ENCODE measurements at regions not wholly inside any gene's neighbourhood (a gene's known extent, or its start where the extent isn't known, plus 50 kb on each side); places are given as distances from the start of the nearest gene placed in this dataset.
"Not testable (repeated sequence)": the region's sequence is repeated elsewhere in the genome, so short reads cannot be mapped to it uniquely, and the experiment has no call there.

GRCh38 chr5:17839848-17840247 lies 205.6 kb downstream of the TAF11L14 start:
- no peak overlapping the region for H3K27ac Mint-ChIP-seq

GRCh38 chr5:17846496-17846895 lies 212.2 kb downstream of the TAF11L14 start:
- intact Hi-C loops (cut with micrococcal nuclease): no loop called here
- H3K27ac Mint-ChIP-seq: no peak overlapping the region
- no peaks in the 10 kb centered on the region for H3K4me1 Mint-ChIP-seq (ENCODE audit: low read depth)
- DNase-seq (ENCODE audit: low spot score): no peak
- no peak overlapping the region for H3K4me3 Mint-ChIP-seq (ENCODE audit: low read depth)
- no peaks in the 10 kb centered on the region for H3K27me3 Mint-ChIP-seq (ENCODE audit: low read depth)
- no peaks in the 10 kb centered on the region for H3K36me3 Mint-ChIP-seq (ENCODE audit: low read depth)
- peaks cover 40% of the 10 kb centered on the region for H3K9me3 Mint-ChIP-seq

More at GRCh38 chr5:17839848-17840247, 205.6 kb downstream of the TAF11L14 start:
- H3K36me3 Mint-ChIP-seq (ENCODE audit: low read depth): no peaks in the 10 kb centered on the region
- H3K9me3 Mint-ChIP-seq: peaks cover 42% of the 10 kb centered on the region
- no peak for DNase-seq (ENCODE audit: low spot score)
- no peaks in the 10 kb centered on the region for H3K27me3 Mint-ChIP-seq (ENCODE audit: low read depth)
- intact Hi-C loops (cut with micrococcal nuclease): no loop called here
- no peak overlapping the region for H3K4me3 Mint-ChIP-seq (ENCODE audit: low read depth)
- no peaks in the 10 kb centered on the region for H3K4me1 Mint-ChIP-seq (ENCODE audit: low read depth)

GRCh38 chr5:17847286-17847685 lies 213.0 kb downstream of the TAF11L14 start:
- Mint-ChIP-seq H3K27ac (no peak overlapping the region), H3K9me3 (peaks cover 32% of the 10 kb centered on the region), H3K4me1 (ENCODE audit: low read depth) (no peaks in the 10 kb centered on the region), H3K36me3 (ENCODE audit: low read depth) (no peaks in the 10 kb centered on the region), H3K4me3 (ENCODE audit: low read depth) (no peak overlapping the region), H3K27me3 (ENCODE audit: low read depth) (no peaks in the 10 kb centered on the region)
- DNase-seq (ENCODE audit: low spot score): no peak
- intact Hi-C loops (cut with micrococcal nuclease): no loop called here

- Mint-ChIP-seq H3K27me3 (ENCODE audit: low read depth) (no peaks in the 10 kb centered on the region), H3K27ac (no peak overlapping the region), H3K36me3 (ENCODE audit: low read depth) (no peaks in the 10 kb centered on the region), H3K4me3 (ENCODE audit: low read depth) (no peak overlapping the region), H3K4me1 (ENCODE audit: low read depth) (no peaks in the 10 kb centered on the region), H3K9me3 (peaks cover 23% of the 10 kb centered on the region)
- no peak for DNase-seq (ENCODE audit: low spot score)
- intact Hi-C loops (cut with micrococcal nuclease): no loop called here
Measured at GRCh38 chr5:17852111-17852510, 217.9 kb downstream of the TAF11L14 start.

GRCh38 chr5:17852740-17853139 lies 218.5 kb downstream of the TAF11L14 start:
- H3K9me3 Mint-ChIP-seq: peaks cover 22% of the 10 kb centered on the region
- intact Hi-C loops (cut with micrococcal nuclease): no loop called here
- no peaks in the 10 kb centered on the region for H3K27me3 Mint-ChIP-seq (ENCODE audit: low read depth)
- H3K4me1 Mint-ChIP-seq (ENCODE audit: low read depth): no peaks in the 10 kb centered on the region
- H3K36me3 Mint-ChIP-seq (ENCODE audit: low read depth): no peaks in the 10 kb centered on the region
- DNase-seq (ENCODE audit: low spot score): no peak
- H3K27ac Mint-ChIP-seq: no peak overlapping the region
- H3K4me3 Mint-ChIP-seq (ENCODE audit: low read depth): no peak overlapping the region

- Mint-ChIP-seq H3K9me3 (peaks cover 27% of the 10 kb centered on the region), H3K4me1 (ENCODE audit: low read depth) (no peaks in the 10 kb centered on the region), H3K4me3 (ENCODE audit: low read depth) (no peak overlapping the region), H3K27me3 (ENCODE audit: low read depth) (no peaks in the 10 kb centered on the region), H3K36me3 (ENCODE audit: low read depth) (no peaks in the 10 kb centered on the region), H3K27ac (no peak overlapping the region)
- DNase-seq (ENCODE audit: low spot score): no peak
- intact Hi-C loops (cut with micrococcal nuclease): no loop called here
Measured at GRCh38 chr5:17854901-17855300, 220.6 kb downstream of the TAF11L14 start.

GRCh38 chr5:17860660-17861315 lies 226.5 kb downstream of the TAF11L14 start:
- H3K27ac Mint-ChIP-seq: no peak overlapping the region
- no peak overlapping the region for H3K4me3 Mint-ChIP-seq (ENCODE audit: low read depth)
- no peaks in the 10 kb centered on the region for H3K36me3 Mint-ChIP-seq (ENCODE audit: low read depth)
- no peaks in the 10 kb centered on the region for H3K4me1 Mint-ChIP-seq (ENCODE audit: low read depth)
- peaks cover 52% of the 10 kb centered on the region for H3K9me3 Mint-ChIP-seq
- no peaks in the 10 kb centered on the region for H3K27me3 Mint-ChIP-seq (ENCODE audit: low read depth)
- DNase-seq (ENCODE audit: low spot score): no peak
- intact Hi-C loops (cut with micrococcal nuclease): no loop called here

- H3K9me3 Mint-ChIP-seq: peaks cover 46% of the 10 kb centered on the region
- H3K27ac Mint-ChIP-seq; H3K4me3 Mint-ChIP-seq (ENCODE audit: low read depth); H3K4me1 Mint-ChIP-seq (ENCODE audit: low read depth); H3K36me3 Mint-ChIP-seq (ENCODE audit: low read depth); H3K27me3 Mint-ChIP-seq (ENCODE audit: low read depth); DNase-seq (ENCODE audit: low spot score); intact Hi-C loops (cut with micrococcal nuclease): not testable (repeated sequence)
Measured at GRCh38 chr5:17864903-17865302, 230.6 kb downstream of the TAF11L14 start.

- peaks cover 46% of the 10 kb centered on the region for H3K9me3 Mint-ChIP-seq
- H3K27ac Mint-ChIP-seq; H3K4me1 Mint-ChIP-seq (ENCODE audit: low read depth); H3K4me3 Mint-ChIP-seq (ENCODE audit: low read depth); H3K36me3 Mint-ChIP-seq (ENCODE audit: low read depth); H3K27me3 Mint-ChIP-seq (ENCODE audit: low read depth); intact Hi-C loops (cut with micrococcal nuclease); DNase-seq (ENCODE audit: low spot score): not testable (repeated sequence)
Measured at GRCh38 chr5:17865966-17866365, 231.7 kb downstream of the TAF11L14 start.

- no peaks in the 10 kb centered on the region for H3K4me1 Mint-ChIP-seq (ENCODE audit: low read depth)
- intact Hi-C loops (cut with micrococcal nuclease): no loop called here
- no peak overlapping the region for H3K27ac Mint-ChIP-seq
- no peaks in the 10 kb centered on the region for H3K36me3 Mint-ChIP-seq (ENCODE audit: low read depth)
- H3K4me3 Mint-ChIP-seq (ENCODE audit: low read depth): no peak overlapping the region
- no peaks in the 10 kb centered on the region for H3K27me3 Mint-ChIP-seq (ENCODE audit: low read depth)
- H3K9me3 Mint-ChIP-seq: peaks cover 29% of the 10 kb centered on the region
- no peak for DNase-seq (ENCODE audit: low spot score)
Measured at GRCh38 chr5:17872204-17872603, 237.9 kb downstream of the TAF11L14 start.

GRCh38 chr5:17878541-17878940 lies 244.3 kb downstream of the TAF11L14 start:
- H3K4me1 Mint-ChIP-seq (ENCODE audit: low read depth): no peaks in the 10 kb centered on the region
- intact Hi-C loops (cut with micrococcal nuclease): no loop called here
- no peak overlapping the region for H3K4me3 Mint-ChIP-seq (ENCODE audit: low read depth)
- no peak overlapping the region for H3K27ac Mint-ChIP-seq
- peaks cover 41% of the 10 kb centered on the region for H3K9me3 Mint-ChIP-seq
- no peak for DNase-seq (ENCODE audit: low spot score)
- H3K36me3 Mint-ChIP-seq (ENCODE audit: low read depth): no peaks in the 10 kb centered on the region
- H3K27me3 Mint-ChIP-seq (ENCODE audit: low read depth): no peaks in the 10 kb centered on the region

- H3K9me3 Mint-ChIP-seq: peaks cover 38% of the 10 kb centered on the region
- no peaks in the 10 kb centered on the region for H3K36me3 Mint-ChIP-seq (ENCODE audit: low read depth)
- DNase-seq (ENCODE audit: low spot score): no peak
- H3K4me1 Mint-ChIP-seq (ENCODE audit: low read depth): no peaks in the 10 kb centered on the region
- intact Hi-C loops (cut with micrococcal nuclease): no loop called here
- no peaks in the 10 kb centered on the region for H3K27me3 Mint-ChIP-seq (ENCODE audit: low read depth)
- no peak overlapping the region for H3K4me3 Mint-ChIP-seq (ENCODE audit: low read depth)
- H3K27ac Mint-ChIP-seq: no peak overlapping the region
Measured at GRCh38 chr5:17879276-17879675, 245.0 kb downstream of the TAF11L14 start.

GRCh38 chr5:17880869-17881268 lies 246.6 kb downstream of the TAF11L14 start:
- intact Hi-C loops (cut with micrococcal nuclease): no loop called here
- Mint-ChIP-seq H3K9me3 (peaks cover 37% of the 10 kb centered on the region), H3K27ac (no peak overlapping the region), H3K27me3 (ENCODE audit: low read depth) (no peaks in the 10 kb centered on the region), H3K36me3 (ENCODE audit: low read depth) (no peaks in the 10 kb centered on the region), H3K4me3 (ENCODE audit: low read depth) (no peak overlapping the region), H3K4me1 (ENCODE audit: low read depth) (no peaks in the 10 kb centered on the region)
- no peak for DNase-seq (ENCODE audit: low spot score)

Measured in activated T-helper 2 cell treated with anti-CD3 and anti-CD28 coated beads, Interferon-gamma antibody, Interleukin-2, Interleukin-4, amounts not matched to agents 10 μg/mL and 5 μg/mL and 100 μg/mL, durations not matched to agents 14 hours and 24 hours and 36 hours (primary cell).